Adrenal gland (tissue), 5 donors: ENCODE measurements at regions not wholly inside any gene's neighbourhood (a gene's known extent, or its start where the extent isn't known, plus 50 kb on each side); places are given as distances from the start of the nearest gene placed in this dataset.

Experiments
- POLR2A ChIP-seq, 2 donors: fragments of 450-650 bp; IDR thresholded peaks; one replicate each; pipeline ENCODE4 v1.6.1; 2017; ENCODE audit warnings: antibody characterized with exemption in 2 of 2, mild to moderate bottlenecking in 2 of 2, moderate library complexity in 1 of 2
- TF ChIP-seq, protein P1 (sequence below), 6 experiments: fragments of 450-650 bp in 4 of 6; fragments of 200-600 bp in 2 of 6; sonication (generic) in 1 of 6; IDR thresholded peaks; 1 replicate in 5 of 6; 2 replicates in 1 of 6; pipeline versions ENCODE4 v1.5.1 to v1.8.0; 2016 to 2021; ENCODE audit warnings: antibody characterized with exemption in 6 of 6, mild to moderate bottlenecking in 2 of 6, moderate library complexity in 1 of 6
- donor health status: DM: no; HTN: no; CAD: no.

DNA sequence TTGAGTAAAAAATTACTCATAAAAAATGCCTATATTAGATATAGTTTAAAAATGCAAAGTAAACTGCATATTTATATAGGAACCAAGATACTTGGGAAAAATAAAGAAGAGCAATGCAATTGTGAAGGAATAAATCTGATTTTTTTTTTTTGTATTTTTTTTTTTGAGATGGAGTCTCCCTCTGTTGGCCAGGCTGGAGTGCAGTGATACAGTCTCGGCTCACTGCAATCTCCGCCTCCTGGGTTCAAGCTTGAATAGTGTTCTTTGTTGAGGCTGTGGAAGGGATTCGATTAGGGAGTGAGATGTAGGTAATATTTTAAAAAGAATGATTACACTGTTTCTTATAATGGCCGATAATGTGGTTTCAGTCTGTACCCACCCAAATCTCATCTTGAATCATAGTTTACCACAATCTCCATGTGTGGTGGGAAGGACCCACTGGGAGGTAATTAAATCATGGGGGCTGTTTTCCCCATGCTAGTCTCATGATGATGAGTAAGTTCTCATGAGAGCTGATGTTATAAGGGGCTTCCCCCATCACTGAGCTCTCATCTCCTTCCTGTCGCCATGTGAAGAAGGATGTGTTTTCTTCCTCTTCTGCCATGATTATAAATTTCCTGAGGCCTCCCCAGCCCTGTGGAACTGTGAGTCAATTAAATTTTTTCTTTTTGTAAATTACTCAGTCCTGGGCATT is 1765.9 kb downstream of the PLA2G4A start:
- TF ChIP-seq, protein P1, sequence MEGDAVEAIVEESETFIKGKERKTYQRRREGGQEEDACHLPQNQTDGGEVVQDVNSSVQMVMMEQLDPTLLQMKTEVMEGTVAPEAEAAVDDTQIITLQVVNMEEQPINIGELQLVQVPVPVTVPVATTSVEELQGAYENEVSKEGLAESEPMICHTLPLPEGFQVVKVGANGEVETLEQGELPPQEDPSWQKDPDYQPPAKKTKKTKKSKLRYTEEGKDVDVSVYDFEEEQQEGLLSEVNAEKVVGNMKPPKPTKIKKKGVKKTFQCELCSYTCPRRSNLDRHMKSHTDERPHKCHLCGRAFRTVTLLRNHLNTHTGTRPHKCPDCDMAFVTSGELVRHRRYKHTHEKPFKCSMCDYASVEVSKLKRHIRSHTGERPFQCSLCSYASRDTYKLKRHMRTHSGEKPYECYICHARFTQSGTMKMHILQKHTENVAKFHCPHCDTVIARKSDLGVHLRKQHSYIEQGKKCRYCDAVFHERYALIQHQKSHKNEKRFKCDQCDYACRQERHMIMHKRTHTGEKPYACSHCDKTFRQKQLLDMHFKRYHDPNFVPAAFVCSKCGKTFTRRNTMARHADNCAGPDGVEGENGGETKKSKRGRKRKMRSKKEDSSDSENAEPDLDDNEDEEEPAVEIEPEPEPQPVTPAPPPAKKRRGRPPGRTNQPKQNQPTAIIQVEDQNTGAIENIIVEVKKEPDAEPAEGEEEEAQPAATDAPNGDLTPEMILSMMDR (IDR thresholded peaks at IDR 0.05) = peak in 1 of 6 experiments; percentile 8
- no peak for TF ChIP-seq POLR2A (IDR thresholded peaks at IDR 0.05)
